ENCODE measurements at regions not wholly inside any gene's neighbourhood (a gene's known extent, or its start where the extent isn't known, plus 50 kb on each side); places are given as distances from the start of the nearest gene placed in this dataset.
A peak's percentile ranks its signal among the peaks of the same experiment; 100 is the strongest.

- no peak for TF ChIP-seq ZBTB49 (CRISPR knock-in tag; IDR thresholded peaks at IDR 0.05; ENCODE audit: borderline replicate concordance)
- no peak for TF ChIP-seq MNT (conservative IDR thresholded peaks at IDR 0.05)
- TF ChIP-seq, protein P1, sequence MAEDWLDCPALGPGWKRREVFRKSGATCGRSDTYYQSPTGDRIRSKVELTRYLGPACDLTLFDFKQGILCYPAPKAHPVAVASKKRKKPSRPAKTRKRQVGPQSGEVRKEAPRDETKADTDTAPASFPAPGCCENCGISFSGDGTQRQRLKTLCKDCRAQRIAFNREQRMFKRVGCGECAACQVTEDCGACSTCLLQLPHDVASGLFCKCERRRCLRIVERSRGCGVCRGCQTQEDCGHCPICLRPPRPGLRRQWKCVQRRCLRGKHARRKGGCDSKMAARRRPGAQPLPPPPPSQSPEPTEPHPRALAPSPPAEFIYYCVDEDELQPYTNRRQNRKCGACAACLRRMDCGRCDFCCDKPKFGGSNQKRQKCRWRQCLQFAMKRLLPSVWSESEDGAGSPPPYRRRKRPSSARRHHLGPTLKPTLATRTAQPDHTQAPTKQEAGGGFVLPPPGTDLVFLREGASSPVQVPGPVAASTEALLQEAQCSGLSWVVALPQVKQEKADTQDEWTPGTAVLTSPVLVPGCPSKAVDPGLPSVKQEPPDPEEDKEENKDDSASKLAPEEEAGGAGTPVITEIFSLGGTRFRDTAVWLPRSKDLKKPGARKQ (CRISPR knock-in tag; IDR thresholded peaks at IDR 0.05), result no peak
- TF ChIP-seq, protein P2, sequence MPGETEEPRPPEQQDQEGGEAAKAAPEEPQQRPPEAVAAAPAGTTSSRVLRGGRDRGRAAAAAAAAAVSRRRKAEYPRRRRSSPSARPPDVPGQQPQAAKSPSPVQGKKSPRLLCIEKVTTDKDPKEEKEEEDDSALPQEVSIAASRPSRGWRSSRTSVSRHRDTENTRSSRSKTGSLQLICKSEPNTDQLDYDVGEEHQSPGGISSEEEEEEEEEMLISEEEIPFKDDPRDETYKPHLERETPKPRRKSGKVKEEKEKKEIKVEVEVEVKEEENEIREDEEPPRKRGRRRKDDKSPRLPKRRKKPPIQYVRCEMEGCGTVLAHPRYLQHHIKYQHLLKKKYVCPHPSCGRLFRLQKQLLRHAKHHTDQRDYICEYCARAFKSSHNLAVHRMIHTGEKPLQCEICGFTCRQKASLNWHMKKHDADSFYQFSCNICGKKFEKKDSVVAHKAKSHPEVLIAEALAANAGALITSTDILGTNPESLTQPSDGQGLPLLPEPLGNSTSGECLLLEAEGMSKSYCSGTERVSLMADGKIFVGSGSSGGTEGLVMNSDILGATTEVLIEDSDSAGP (CRISPR knock-in tag; IDR thresholded peaks at IDR 0.05), result no peak
- no peak for TF ChIP-seq GTF2B (IDR thresholded peaks at IDR 0.05; ENCODE audit: extremely low read depth, insufficient read length)
- no peak for TF ChIP-seq RBBP5 (IDR thresholded peaks at IDR 0.05; ENCODE audit: borderline replicate concordance, insufficient read depth, low read length, poor library complexity, severe bottlenecking)
- TF ChIP-seq ZSCAN32 (CRISPR knock-in tag; IDR thresholded peaks at IDR 0.05), result no peak
- TF ChIP-seq ZNF780A (CRISPR knock-in tag; IDR thresholded peaks at IDR 0.05), result no peak
- no peak for TF ChIP-seq C11orf30 (IDR thresholded peaks at IDR 0.05; ENCODE audit: low read depth)
- TF ChIP-seq HMBOX1 (IDR thresholded peaks at IDR 0.05), result no peak
- no peak for TF ChIP-seq CC2D1A (IDR thresholded peaks at IDR 0.05)
- no peak for TF ChIP-seq HDAC1 (IDR thresholded peaks at IDR 0.05)
- no peak for TF ChIP-seq TCF7L2 (IDR thresholded peaks at IDR 0.05; ENCODE audit: low read depth, low read length)
- no peak for TF ChIP-seq BRCA1 (IDR thresholded peaks at IDR 0.05)
- TF ChIP-seq BRCA1 (CRISPR knock-in tag; IDR thresholded peaks at IDR 0.05), result no peak
- TF ChIP-seq ZNF830 (CRISPR knock-in tag; IDR thresholded peaks at IDR 0.05), result 0 out of 2 replicates have a peak, but pooled peaks have one; percentile 56
- 0 out of 2 replicates have a peak, but pooled peaks have one; percentile 31 for TF ChIP-seq ZNF143 (CRISPR knock-in tag; IDR thresholded peaks at IDR 0.05)
- 0 out of 2 replicates have a peak, but pooled peaks have one; percentile 37 for TF ChIP-seq BRD4 (IDR thresholded peaks at IDR 0.05)
- no peak for TF ChIP-seq ZFPM2 (CRISPR knock-in tag; IDR thresholded peaks at IDR 0.05)
- TF ChIP-seq ZNF76 (CRISPR knock-in tag; IDR thresholded peaks at IDR 0.05; ENCODE audit: borderline replicate concordance), result no peak
- TF ChIP-seq NR2F6 (CRISPR knock-in tag; IDR thresholded peaks at IDR 0.05), result no peak
Observed at GRCh38 chr6:43924222-43924702, 154.3 kb downstream of the VEGFA start (continued).

All from K562 (cell line).